HG02852 (cell line): ENCODE measurements at regions not wholly inside any gene's neighbourhood (a gene's known extent, or its start where the extent isn't known, plus 50 kb on each side); places are given as distances from the start of the nearest gene placed in this dataset.

ENCODE experiments used
- ATAC-seq: cut with Tn5 transposase; IDR thresholded peaks from one replicate; pipeline ENCODE4 v1.9.1; 2021; ENCODE audit warnings: mild to moderate bottlenecking, moderate library complexity; ENCODE audit not compliant: unreplicated experiment

DNA sequence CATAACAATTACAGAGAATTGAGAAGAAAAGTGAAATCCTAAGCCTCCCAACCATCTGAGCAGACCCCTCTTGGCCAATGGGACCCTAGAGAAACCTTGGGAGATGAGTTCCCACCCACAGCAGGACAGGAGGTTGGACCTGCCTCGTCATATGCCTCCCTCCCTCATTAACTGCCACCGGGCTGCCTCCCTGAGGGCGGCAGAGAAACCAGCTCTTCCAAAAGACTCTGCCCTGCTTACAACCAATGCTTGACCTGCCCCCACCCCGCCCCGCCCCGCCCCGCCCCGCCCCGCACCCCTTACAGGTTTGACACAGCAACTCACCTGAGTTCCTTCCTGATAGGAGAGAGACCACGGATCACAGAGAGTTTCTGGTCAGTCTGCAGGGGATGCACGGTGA is 86.1 kb downstream of the ADRA2C start:
- ATAC-seq: no peak

DNA sequence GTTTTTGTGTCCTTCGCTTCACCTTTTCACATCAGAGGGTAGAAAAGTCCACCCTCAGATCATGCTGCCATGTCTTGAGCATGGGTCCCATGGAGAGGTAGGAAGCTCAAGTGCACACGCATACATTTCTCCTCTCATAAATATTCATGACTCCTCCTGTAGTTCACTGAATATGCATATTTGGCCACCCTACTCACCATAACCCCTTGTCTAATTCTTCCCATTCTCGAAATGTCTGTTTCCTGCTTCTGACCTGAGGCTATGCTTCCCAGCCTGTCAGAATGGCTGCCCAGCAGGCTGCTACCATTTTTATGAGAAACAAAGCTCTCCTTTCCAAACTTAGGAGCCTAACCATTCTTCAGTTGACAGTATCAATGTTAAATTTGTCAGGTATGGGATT is 86.5 kb downstream of the ADRA2C start:
- no peak for ATAC-seq

GRCh38 chr4:3853388-3854035 is 87.3 kb downstream of the ADRA2C start:
- ATAC-seq: no peak

DNA sequence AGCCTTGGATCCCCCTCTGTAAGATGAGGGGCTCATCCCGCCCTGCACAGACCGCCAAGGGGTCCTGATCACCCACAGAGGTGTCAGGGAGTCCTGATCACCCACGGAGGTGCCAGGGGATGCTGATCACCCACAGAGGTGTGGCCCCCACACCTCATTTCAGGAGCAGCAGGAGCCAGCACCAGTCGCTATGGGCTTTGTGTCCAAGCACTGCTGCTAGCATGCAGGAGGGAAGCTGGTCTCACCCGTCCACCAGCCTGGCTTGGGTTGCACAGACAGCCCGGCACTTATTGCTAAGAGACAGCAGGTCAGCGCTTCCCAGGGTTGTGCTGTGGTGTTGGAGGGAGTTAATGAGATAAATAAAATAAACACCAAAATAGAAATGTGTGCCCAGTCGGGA is 88.5 kb downstream of the ADRA2C start:
- no peak for ATAC-seq

DNA sequence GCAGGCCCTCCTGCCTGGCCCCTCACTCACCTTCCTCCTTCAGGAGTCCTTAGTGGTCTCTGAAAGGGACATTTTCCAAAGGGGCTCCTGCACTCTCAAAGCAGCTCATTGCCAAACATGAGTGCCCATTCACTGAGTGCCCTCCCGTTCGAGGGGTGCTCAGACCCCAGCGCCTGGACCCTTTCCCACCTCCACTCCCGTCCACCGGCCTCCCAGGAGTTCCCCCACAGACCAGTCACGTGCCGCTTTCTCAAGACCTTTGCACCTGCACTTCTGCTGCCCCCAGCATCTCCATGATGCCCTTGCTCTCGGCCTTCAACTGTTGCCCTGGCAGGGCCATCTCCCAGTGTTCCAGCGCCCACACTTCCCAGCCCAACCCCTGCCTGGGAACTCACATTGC is 89.5 kb downstream of the ADRA2C start:
- ATAC-seq: no peak

DNA sequence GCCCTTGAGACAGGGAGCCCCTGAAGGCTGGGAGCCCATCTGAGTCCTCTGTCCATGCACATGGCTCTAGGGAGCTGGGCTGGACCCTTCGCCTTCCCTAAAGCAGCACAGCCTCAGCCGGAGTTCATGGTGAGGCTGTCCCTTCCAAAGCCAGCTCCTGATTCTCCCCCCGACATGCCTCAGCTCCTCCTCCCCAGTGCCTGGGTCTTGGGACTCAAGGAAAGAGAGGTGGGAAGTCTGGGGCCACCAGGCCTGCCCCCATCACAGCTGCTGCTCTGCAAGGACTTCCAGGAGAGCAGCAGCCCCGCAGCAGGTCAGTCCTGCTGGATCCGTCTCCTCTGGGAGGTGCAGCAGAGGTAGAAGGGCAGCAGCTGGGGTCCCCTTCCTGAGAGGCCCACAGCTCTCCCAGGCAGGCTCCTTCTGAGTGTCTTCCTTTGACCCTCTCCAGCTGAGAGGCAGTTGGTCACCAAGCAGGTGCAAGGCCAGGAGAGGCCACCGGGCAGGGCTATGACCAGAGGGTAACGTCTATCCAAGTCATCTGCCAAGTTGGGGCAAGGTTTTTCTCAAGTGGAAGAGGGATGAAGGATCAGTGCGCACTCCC is 90.5 kb downstream of the ADRA2C start:
- ATAC-seq: no peak

GRCh38 chr4:3857269-3857926 is 91.2 kb downstream of the ADRA2C start:
- ATAC-seq: no peak

DNA sequence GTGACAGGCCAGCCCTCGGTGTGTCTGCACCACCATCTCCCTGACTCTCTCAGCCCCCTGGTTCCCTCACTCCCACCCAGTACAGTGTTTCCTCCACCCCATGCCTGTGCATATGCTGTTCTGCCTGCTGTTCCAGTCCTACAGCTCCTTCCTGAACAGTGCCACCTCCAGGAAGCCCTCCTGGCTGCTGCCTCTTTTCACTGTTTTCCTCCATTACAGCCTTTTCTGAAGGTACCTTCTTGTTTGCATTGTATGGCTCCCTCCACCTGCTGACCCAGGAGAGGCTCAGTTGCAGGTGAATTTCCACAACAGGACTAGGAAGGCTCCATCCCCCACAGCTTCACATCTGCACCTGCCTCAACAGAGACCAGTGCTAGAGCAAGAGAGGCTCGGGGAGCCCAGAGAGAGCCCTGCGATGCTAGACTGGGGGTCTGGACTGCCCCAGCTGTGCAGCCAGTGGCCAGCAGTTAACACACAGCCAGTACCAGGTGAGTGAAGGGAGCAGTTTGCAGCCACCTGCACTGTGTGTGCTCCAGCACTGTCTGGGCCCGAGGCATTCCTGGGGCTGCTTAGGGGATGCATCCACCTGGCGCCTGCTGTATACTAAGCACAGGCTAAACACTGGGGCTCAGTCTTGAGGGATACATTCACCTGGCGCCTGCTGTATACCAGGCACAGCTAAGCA is 92.0 kb downstream of the ADRA2C start:
- no peak for ATAC-seq

DNA sequence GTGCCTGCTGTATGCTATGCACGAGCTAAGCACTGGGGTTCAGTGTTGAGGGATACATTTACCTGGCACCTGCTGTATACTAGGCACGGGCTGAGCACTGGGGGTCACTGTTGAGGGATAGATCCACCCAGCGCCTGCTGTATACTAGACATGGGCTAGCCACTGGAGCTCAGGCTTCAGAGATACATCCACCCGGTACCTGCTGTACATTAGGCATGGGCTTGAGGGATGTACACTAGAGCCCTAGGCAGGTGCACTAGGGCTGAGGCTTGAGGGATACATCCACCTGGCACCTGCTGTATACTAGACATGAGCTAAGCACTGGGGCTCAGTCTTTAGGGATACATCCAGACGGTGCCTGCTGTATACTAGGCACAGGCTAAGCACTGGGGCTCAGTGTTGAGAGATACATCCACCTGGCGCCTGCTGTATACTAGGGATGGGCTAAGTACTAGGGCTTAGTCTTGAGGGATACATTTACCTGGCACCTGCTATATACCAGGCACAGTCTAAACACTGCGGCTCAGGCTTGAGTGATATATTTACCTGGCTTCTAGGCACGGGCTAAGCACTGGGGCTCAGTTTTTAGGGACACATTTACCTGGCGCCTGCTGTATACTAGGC is 92.7 kb downstream of the ADRA2C start:
- no peak for ATAC-seq

GRCh38 chr4:3859571-3859970 is 93.4 kb downstream of the ADRA2C start:
- no peak for ATAC-seq

DNA sequence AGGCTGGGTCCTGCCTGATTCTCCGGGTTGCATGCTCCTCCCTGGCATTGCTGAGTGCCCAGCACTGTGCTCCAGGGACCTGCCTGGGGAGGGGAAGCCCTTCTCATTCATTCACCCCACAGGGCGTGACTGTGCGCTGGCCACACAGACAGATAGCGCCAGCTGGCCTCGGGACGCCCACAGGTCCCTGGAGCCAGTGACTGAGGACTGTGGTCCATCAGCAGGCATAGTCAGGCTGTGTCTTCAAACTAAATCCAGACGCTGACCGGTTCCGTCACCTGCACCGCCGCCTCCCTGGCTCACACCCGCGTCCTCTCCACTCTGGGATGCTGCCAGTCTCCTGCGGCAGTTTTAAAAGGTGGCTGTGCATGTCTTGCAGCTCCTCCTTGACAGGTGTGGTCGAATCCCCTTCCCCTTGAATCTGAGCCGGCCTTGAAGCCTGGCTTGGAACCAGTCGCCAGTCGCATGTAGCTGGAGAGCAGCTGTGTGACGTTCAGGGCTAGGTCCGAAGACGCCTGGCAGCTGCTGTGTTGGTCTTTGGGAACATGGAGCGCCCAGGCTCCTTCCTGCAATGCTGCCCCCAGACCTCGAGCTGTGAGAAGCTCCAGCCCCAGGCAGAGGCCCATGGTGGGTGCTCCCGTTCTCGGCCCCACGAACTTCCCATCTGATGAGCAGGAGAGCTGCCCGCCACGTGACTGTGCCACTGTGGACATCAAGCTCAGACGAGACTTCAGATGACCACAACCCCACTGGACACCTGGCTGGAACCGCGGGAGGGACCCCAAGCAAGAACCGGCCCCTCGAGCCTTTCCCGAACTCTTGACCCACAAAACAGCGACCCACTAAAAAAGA is 94.1 kb downstream of the ADRA2C start:
- no peak for ATAC-seq

DNA sequence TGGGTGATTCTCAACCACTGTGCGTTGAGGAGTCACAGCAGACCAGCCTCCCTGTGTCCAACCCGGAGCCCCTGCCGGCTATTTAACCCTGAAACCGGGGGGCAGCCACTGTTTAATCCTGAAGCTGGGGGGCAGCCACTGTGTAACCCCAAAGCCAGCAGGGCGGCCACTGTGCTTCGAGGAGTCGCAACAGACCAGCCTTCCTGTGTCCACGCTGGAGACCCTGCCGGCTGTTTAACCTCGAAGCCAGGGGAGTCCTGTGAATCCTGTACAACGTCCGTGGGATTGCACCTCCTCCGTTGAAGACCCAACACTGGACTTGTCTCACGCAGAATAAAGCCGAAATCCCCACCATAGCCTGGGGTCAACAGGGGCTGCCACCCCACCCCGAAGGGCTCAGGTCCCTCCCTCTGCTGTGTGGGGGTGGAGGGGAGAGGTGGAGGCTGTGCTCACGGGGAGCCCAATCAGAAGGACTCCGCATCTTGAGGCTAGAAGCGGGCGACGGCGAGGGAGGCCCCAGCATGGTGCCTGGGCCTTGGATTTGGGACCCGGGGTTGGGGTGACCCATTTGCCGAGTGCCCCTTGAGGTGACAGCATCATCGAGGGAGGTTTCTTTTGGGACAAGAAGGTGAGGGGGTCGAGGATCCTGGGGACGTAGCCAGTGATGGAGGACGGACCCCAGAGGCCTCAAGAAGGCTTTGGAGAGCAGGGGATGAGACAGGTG is 94.9 kb downstream of the ADRA2C start:
- ATAC-seq: no peak

GRCh38 chr4:3861720-3862639 is 95.8 kb downstream of the ADRA2C start:
- ATAC-seq: no peak

GRCh38 chr4:3862640-3863420 is 96.6 kb downstream of the ADRA2C start:
- no peak for ATAC-seq

GRCh38 chr4:3863841-3864741 is 97.9 kb downstream of the ADRA2C start:
- ATAC-seq: no peak

- no peak for ATAC-seq
These were observed 98.8 kb downstream of the ADRA2C start for GRCh38 chr4:3864742-3865721.
